GM23248 (cell line): ENCODE measurements at regions not wholly inside any gene's neighbourhood (a gene's known extent, or its start where the extent isn't known, plus 50 kb on each side); places are given as distances from the start of the nearest gene placed in this dataset.

ENCODE experiments used
- DNase-seq: peaks from one replicate; pipeline ENCODE4 v3.0.0-alpha.2; 2015
- H2AFZ ChIP-seq: fragments of 200-600 bp; sonication (generic); 2 replicates; pipeline ENCODE4 v1.6.1; 2016; ENCODE audit warnings: antibody characterized with exemption
- H3F3A ChIP-seq: fragments of 200-600 bp; sonication (generic); 2 replicates; pipeline ENCODE4 v1.6.1; 2016; ENCODE audit warnings: mild to moderate bottlenecking, antibody characterized with exemption, mixed run types; ENCODE audit not compliant: insufficient read depth
- H3K27ac ChIP-seq: fragments of 200-600 bp; sonication (generic); 2 replicates; pipeline ENCODE4 v1.5.1; 2016; ENCODE audit warnings: mild to moderate bottlenecking
- H3K27me3 ChIP-seq: fragments of 200-600 bp; sonication (generic); replicated peaks from 2 replicates; pipeline ENCODE4 v1.6.1; 2016; ENCODE audit warnings: mild to moderate bottlenecking; ENCODE audit not compliant: insufficient read depth
- H3K36me3 ChIP-seq: fragments of 200-600 bp; sonication (generic); 2 replicates; pipeline ENCODE4 v1.6.1; 2016; ENCODE audit warnings: low read depth, mild to moderate bottlenecking
- H3K4me1 ChIP-seq: fragments of 200-600 bp; sonication (generic); 2 replicates; pipeline ENCODE4 v1.6.1; 2016; ENCODE audit warnings: mild to moderate bottlenecking; ENCODE audit not compliant: insufficient read depth
- H3K4me2 ChIP-seq: fragments of 200-600 bp; sonication (generic); one replicate; pipeline ENCODE4 v1.6.1; 2016; ENCODE audit warnings: mild to moderate bottlenecking; ENCODE audit not compliant: unreplicated experiment
- H3K4me3 ChIP-seq: fragments of 200-600 bp; sonication (generic); 2 replicates; pipeline ENCODE4 v1.5.1; 2016; ENCODE audit warnings: mild to moderate bottlenecking
- H3K79me2 ChIP-seq: fragments of 200-600 bp; sonication (generic); 2 replicates; pipeline ENCODE4 v1.6.1; 2016; ENCODE audit warnings: mild to moderate bottlenecking; ENCODE audit not compliant: insufficient read depth
- H3K9ac ChIP-seq: fragments of 200-600 bp; sonication (generic); 2 replicates; pipeline ENCODE4 v1.6.1; 2016; ENCODE audit warnings: mild to moderate bottlenecking
- H3K9me2 ChIP-seq: fragments of 200-600 bp; sonication (generic); 2 replicates; pipeline ENCODE4 v1.6.1; 2016; ENCODE audit warnings: mixed run types, mild to moderate bottlenecking, moderate library complexity; ENCODE audit not compliant: insufficient read depth
- H3K9me3 ChIP-seq: fragments of 200-600 bp; sonication (generic); one replicate; pipeline ENCODE4 v1.6.1; 2017; ENCODE audit warnings: low read depth
- H4K20me1 ChIP-seq: fragments of 200-600 bp; sonication (generic); 2 replicates; pipeline ENCODE4 v1.6.0; 2016; ENCODE audit not compliant: insufficient read depth
- EZH2 ChIP-seq: fragments of 200-600 bp; sonication (generic); IDR thresholded peaks from 2 replicates; pipeline ENCODE4 v1.6.1; 2018; ENCODE audit warnings: antibody characterized with exemption, mild to moderate bottlenecking; ENCODE audit not compliant: insufficient read depth, poor library complexity, severe bottlenecking
- EZH2phosphoT487 ChIP-seq: fragments of 200-600 bp; sonication (generic); IDR thresholded peaks from 2 replicates; pipeline ENCODE4 v1.6.1; 2018; ENCODE audit warnings: antibody characterized with exemption, moderate library complexity, mild to moderate bottlenecking, low read depth; ENCODE audit not compliant: insufficient read depth
- WGBS, 2 experiments: methylation state at CpG; one replicate each; pipeline ENCODE4 v1.1.6; 2015 to 2017; ENCODE audit warnings: low lambda C conversion rate in 2 of 2, low coverage in 1 of 2; ENCODE audit errors: missing lambda C conversion rate in 2 of 2; 5-methylcytosine and 5-hydroxymethylcytosine counted together
- in situ Hi-C: fragments of 300-500 bp; cut with MboI; formaldehyde crosslinking; loops from 2 replicates; pipeline ENCODE4 v1.15.0; 2020

DNA sequence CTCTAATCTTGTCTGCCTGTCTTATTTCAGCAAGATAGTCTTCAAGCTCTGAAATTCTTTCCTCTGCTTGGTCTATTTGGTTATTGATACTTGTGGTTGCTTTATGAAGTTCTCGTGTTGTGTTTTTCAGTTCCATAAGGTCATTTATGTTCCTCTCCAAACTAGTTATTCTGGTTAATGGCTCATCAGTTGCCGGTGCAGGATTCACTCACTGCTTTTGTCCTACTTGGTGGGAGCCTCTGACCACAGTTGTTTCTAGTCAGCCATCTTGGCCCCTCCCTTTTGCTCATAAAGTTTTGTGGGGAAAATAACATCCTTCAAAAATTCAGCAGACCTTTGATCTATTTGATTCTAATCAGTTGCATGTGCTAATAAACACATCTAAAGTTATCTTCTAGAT lies 158.6 kb upstream of the PARD3B start:
- no peak overlapping the region for H3K4me3 ChIP-seq
- no peaks in the 10 kb centered on the region for H3K27me3 ChIP-seq
- in situ Hi-C loops: no loop called here
- H3K27ac ChIP-seq: no peak overlapping the region
- H3K4me1 ChIP-seq: no peaks in the 10 kb centered on the region
- H3K9me2 ChIP-seq: no peaks in the 10 kb centered on the region
- no peaks in the 10 kb centered on the region for H3K79me2 ChIP-seq
- no peak overlapping the region for H3K9ac ChIP-seq
- no peak overlapping the region for H3K4me2 ChIP-seq
- no peaks in the 10 kb centered on the region for H3K36me3 ChIP-seq
- H3F3A ChIP-seq: no peaks in the 10 kb centered on the region
- no peaks in the 10 kb centered on the region for H3K9me3 ChIP-seq
- WGBS, 2 experiments: 62 to 63% methylated on average over 2 of the region's 2 CpGs
- no peak for TF ChIP-seq EZH2phosphoT487
- TF ChIP-seq EZH2: no peak
- H4K20me1 ChIP-seq: no peaks in the 10 kb centered on the region
- H2AFZ ChIP-seq: no peak overlapping the region
- DNase-seq: no peak

DNA sequence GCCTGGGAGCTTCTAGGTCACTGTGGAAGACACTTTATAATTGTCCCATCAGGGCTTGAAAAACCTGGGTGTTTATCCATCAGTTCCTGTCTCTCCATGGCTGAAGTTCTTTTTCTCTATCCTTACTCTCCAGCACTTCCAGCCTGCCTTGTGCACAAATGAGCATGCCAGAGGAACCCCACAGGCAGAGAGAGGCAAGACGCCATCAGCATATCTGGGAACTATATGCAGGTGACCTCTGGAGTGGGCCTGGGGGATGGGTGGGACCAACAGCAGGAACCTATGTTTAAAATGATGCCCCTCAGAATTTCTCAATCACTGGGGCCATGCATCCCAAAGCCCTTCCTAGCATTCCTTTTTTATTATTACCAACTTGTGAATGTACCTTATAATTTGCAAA lies 156.2 kb upstream of the PARD3B start:
- Histone ChIP-seq H3K36me3 (no peaks in the 10 kb centered on the region), H2AFZ (no peak overlapping the region), H3K27ac (no peak overlapping the region), H3K9ac (no peak overlapping the region), H3K4me1 (no peaks in the 10 kb centered on the region), H4K20me1 (no peaks in the 10 kb centered on the region), H3F3A (no peaks in the 10 kb centered on the region), H3K4me3 (no peak overlapping the region), H3K4me2 (no peak overlapping the region), H3K9me2 (no peaks in the 10 kb centered on the region), H3K27me3 (no peaks in the 10 kb centered on the region), H3K9me3 (no peaks in the 10 kb centered on the region), H3K79me2 (no peaks in the 10 kb centered on the region)
- TF ChIP-seq EZH2phosphoT487 (no peak), EZH2 (no peak)
- WGBS, 2 experiments: 47 to 86% methylated on average over 1 of the region's 1 CpG
- no peak for DNase-seq
- in situ Hi-C loops: no loop called here

DNA sequence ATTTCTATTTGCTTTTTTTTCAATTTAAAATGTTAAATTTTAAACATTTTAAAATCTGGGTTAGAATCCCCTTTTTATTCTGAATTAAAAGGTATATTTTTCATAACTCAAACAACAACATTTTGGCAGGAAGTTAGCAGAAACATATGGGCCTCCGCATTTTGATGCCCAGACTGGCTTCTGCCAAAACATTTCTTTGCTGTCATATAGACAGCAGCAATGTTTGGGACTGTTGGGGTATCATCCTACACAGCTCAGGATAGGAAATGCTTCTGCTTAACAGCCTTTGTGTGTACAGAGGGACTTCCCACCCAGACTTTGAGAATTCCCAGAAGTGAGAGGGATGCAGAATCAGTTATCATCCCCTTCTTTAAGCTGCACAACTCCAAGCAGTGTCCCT lies 155.4 kb upstream of the PARD3B start:
- no peak for DNase-seq
- Histone ChIP-seq H3F3A (no peaks in the 10 kb centered on the region), H3K9me2 (peaks cover 3% of the 10 kb centered on the region; the same call in 1 of the 2 replicates), H3K27ac (no peak overlapping the region), H2AFZ (no peak overlapping the region), H3K4me1 (no peaks in the 10 kb centered on the region), H3K27me3 (no peaks in the 10 kb centered on the region), H3K79me2 (no peaks in the 10 kb centered on the region), H4K20me1 (no peaks in the 10 kb centered on the region), H3K4me2 (no peak overlapping the region), H3K4me3 (no peak overlapping the region), H3K36me3 (no peaks in the 10 kb centered on the region), H3K9ac (no peak overlapping the region), H3K9me3 (no peaks in the 10 kb centered on the region)
- 86% methylated on average over 1 of the region's 1 CpG for WGBS, 2 experiments
- TF ChIP-seq EZH2: no peak
- TF ChIP-seq EZH2phosphoT487: no peak
- in situ Hi-C loops: no loop called here

DNA sequence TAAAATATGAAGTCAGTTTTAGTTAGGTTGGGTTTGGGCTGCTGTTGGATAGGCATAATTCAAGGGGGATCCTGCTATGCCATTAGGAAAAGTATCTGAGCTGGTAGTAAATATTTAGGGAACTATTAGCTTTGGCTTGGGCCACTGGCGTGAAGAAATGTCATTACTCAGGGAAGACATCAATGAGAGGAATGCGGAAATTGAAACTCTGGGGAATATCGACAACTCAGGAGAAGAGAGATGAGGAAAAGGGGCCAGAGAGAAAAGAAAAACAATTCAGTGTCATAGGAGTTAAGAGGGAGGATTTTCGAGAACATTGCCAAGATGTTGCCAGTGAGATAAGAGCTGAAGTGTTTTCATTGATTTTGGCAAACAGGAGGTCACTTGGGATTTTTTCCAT lies 149.7 kb upstream of the PARD3B start:
- DNase-seq: no peak
- Histone ChIP-seq H4K20me1 (no peaks in the 10 kb centered on the region), H3K4me2 (no peak overlapping the region), H3F3A (no peaks in the 10 kb centered on the region), H3K27ac (no peak overlapping the region), H3K4me1 (no peaks in the 10 kb centered on the region), H3K79me2 (no peaks in the 10 kb centered on the region), H3K9ac (no peak overlapping the region), H3K27me3 (no peaks in the 10 kb centered on the region), H3K9me2 (peaks cover 3% of the 10 kb centered on the region; the same call in 1 of the 2 replicates), H3K9me3 (no peaks in the 10 kb centered on the region), H2AFZ (no peak overlapping the region), H3K36me3 (no peaks in the 10 kb centered on the region), H3K4me3 (no peak overlapping the region)
- WGBS, 2 experiments: 78 to 82% methylated on average over 4 of the region's 4 CpGs
- TF ChIP-seq EZH2phosphoT487: no peak
- TF ChIP-seq EZH2: no peak
- in situ Hi-C loops: no loop called here

DNA sequence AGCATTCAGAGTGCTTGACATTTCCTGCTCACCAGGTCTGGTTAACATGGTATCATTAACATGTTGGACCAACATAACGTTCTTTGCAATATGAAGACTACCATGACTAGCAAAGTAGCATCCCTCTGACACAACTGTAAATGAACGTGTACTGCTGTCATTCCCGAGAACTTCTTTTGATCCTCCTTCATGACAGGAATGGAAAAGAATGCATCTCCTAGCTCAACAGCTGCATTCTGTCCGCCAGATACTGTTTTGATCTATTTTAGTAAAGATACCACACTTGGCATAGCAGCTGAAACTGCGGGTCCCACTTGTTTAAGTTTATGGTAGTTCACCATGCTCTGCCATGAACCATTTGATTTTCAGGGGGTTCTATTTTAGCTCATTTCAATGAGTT lies 144.2 kb upstream of the PARD3B start:
- no peaks in the 10 kb centered on the region for H3K9me3 ChIP-seq
- H3K9ac ChIP-seq: no peak overlapping the region
- WGBS, 2 experiments: 41 to 45% methylated on average over 5 of the region's 5 CpGs
- in situ Hi-C loops: no loop called here
- no peak overlapping the region for H3K27ac ChIP-seq
- H3K79me2 ChIP-seq: no peaks in the 10 kb centered on the region
- no peaks in the 10 kb centered on the region for H3K4me1 ChIP-seq
- no peaks in the 10 kb centered on the region for H3K36me3 ChIP-seq
- TF ChIP-seq EZH2phosphoT487 (no peak), EZH2 (no peak)
- H2AFZ ChIP-seq: no peak overlapping the region
- H3K27me3 ChIP-seq: no peaks in the 10 kb centered on the region; the same call in 1 of the 2 replicates
- no peaks in the 10 kb centered on the region for H3F3A ChIP-seq
- no peak overlapping the region for H3K4me3 ChIP-seq
- H4K20me1 ChIP-seq: no peaks in the 10 kb centered on the region
- no peak overlapping the region for H3K4me2 ChIP-seq
- H3K9me2 ChIP-seq: no peaks in the 10 kb centered on the region
- no peak for DNase-seq
